Inferior parietal cortex (tissue), 1 donor: ENCODE measurements at regions not wholly inside any gene's neighbourhood (a gene's known extent, or its start where the extent isn't known, plus 50 kb on each side); places are given as distances from the start of the nearest gene placed in this dataset.

Experiments used
- DNase-seq: peaks from one replicate; pipeline ENCODE4 v3.0.0-alpha.2; 2016; ENCODE audit errors: extremely low spot score

DNA sequence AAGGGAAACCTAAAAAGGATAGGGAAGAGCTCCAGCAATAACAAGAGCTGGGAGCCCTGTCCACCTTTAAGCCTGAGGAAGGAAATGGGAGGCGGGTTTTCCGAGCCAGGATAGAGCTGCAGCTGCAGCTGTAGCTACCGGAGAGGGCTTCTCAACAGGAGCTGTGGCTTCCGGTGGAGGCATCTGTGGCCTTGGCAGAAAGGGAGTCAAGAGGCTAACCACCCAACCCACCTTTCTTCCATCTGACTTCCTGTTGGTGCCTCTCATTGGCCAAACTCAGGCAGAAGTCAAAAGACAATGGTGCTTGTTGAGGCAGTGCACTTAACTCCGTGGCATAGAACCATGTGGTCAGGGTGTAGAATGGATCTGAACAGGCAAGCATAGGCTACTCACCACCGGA, 313.1 kb upstream of the DAB1 start:
- DNase-seq: no peak

DNA sequence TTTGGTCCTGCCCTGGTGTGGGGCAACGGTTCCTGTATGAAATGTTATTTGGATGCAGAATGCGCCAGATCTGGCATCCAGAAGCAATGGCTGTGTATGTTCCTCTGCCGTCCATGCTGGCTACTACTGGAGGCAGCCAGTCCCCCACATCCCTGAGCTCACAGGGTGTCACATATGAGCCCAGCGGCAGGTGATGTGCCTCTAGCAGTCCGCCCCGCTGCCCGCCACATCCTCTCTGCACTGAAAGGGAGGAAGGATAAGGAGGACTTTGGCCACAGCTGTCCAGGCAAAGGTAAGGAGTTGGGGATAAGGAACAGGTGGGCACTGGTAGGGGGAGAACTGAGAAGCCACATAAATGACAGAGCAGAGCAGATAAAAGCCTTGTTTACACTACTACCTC, 305.3 kb upstream of the DAB1 start:
- DNase-seq: no peak

DNA sequence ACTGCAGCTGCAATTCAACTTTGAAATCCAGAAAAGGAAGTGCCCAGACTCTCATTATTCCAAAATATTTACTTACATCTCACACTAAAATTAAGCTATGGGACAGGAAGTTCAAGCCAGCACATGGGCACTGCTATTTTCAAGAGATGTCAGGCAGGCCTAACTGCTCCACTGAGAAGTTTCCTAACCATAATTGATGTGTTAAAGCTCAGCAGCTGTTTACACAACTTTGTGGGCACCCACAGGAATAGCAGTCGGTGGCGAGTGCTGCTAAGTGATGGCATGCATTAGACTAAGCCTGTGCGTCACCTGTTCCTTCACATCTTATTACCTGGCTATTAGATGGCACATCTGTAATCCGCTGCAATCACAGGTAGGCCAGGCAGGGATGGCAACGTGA, 303.3 kb upstream of the DAB1 start:
- DNase-seq: no peak

DNA sequence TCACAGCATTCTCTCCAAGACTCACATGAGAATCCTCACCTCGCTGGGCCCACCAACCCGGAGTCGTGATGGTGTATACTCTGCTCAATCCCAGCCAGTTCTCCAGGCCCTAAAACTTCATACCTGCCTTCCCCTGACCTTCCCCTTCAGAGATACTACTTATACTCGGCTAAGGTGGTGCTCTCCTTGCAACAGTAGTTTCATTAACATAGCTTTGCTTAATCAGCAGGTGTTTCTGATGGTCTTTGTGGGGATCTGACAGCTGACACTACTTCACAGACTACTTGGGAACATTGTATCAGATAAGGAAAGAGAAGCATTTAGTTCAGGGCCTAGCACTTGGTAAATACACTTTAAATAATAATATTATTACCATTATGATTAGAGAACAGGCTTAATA, 301.5 kb upstream of the DAB1 start:
- DNase-seq: no peak

DNA sequence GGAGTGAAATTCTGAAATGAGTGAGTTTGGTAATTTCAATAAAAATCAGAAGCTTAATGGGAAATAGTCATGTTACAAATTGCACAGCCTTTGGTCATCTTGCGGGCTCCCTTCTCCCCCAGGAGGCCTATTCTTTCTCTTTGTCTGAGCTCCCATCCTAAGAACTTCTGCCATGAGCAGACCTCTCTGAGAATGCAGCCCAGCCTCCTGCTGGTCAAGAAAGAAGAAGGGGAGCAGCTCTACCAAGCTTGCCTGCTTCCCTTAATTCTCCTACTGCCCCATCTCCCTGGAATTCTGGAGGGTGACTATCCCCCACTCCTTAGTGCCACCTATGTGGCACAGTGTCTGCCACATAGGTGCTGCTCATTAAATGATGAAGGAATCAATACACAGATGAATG, 300.7 kb upstream of the DAB1 start:
- no peak for DNase-seq

DNA sequence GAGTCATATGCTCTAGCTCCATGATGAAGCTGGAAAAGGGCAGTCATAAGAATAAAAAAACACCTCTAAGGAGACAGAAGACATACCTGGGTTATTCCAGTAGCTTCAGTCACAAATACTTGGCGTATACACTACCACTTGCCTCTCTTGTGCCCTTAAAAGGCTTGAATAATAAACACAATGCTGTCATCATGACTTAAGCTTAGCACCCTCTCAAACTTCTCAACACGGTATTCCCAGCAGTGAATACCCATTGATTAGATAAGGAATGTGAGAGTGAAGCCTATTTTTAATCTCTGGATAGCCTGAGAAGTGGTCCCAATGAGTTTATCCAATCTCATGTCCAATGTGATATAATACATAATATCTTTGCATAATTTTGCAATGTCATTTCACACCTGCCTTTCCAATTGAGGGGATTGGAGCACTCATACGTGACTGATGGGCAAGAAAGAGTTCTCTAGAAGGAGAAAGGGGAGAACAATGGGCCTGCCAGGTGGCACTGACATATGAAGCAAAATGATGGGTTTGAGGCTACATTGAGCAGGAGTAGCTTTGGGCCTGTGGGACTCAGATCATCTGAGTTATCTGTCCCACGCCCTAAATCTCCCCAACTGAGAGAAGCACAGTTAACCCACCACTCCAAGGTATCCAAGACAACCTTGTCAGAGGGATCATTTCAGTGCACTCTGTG, 298.6 kb upstream of the DAB1 start:
- no peak for DNase-seq

DNA sequence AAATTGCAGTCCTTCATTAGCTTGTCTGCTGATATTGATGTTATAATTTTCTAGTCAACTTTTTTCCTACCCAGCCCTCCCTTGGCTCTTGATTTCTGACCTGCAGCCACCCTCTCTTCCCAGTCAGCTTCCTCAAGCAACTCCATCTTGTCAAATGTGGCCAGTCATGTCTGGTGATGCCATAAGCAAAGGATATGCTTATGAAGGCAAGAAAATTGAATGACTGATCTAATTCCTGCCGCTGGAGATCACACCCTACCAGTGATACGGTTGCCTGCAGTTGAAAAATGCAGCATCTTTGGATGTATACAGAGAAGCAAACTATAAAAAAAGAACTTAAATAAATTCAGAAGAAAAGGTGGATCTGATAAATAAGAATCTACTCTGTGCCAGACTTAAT, 297.1 kb upstream of the DAB1 start:
- DNase-seq: no peak

DNA sequence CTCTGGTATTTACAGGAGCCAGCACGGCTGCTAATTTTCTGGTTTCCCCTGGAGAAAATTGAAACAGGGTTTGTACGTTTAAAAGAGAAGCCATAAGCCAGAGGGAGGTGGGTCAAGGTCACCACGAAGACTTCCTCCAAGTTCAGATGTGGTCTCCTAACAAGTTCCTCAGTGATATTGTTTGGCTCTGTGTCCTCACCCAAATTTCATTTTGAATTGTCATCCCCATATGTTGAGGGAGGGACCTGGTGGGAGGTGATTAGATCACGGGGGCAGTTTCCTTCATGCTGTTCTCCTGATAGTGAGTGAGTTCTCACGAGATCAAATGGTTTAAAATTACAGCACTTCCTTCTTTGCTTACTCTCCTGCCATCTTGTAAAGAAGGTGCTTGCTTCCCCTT, 295.4 kb upstream of the DAB1 start:
- DNase-seq: no peak

DNA sequence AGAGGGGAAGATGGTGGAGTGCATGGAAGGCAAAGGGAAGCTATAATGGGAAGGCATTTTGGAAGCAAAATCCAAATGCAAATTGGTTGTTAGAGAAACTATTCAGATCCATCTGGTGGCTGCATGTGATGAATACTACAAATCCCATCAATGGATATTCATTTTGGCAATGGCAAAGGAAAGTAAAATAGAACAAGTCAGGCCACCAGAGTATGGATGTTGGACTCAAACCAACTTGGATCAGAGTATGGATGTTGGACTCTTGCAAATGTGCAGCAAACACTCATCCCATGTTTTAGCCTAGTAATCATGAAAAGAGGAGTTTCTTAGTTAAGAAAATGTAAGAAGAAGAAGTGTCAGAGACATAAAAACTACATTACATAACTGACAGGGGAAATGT, 289.6 kb upstream of the DAB1 start:
- DNase-seq: no peak

DNA sequence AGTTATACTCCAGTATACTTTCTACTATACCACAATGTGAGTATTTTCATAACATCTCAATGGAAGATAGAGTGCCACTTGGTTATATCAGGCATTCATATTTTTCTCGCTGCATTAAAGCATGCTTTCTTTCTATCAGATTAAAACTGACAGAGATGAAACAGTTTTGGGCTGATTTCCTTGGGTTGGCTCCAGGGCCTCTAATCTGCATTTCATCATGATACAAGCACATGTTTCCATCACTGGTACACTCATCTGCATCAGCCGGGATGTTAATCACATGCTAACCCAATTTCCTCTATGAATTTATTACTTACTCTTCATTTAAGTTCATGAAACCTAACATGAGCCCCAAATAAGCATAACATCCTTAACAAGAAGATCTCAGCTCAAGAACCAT, 289.0 kb upstream of the DAB1 start:
- no peak for DNase-seq

DNA sequence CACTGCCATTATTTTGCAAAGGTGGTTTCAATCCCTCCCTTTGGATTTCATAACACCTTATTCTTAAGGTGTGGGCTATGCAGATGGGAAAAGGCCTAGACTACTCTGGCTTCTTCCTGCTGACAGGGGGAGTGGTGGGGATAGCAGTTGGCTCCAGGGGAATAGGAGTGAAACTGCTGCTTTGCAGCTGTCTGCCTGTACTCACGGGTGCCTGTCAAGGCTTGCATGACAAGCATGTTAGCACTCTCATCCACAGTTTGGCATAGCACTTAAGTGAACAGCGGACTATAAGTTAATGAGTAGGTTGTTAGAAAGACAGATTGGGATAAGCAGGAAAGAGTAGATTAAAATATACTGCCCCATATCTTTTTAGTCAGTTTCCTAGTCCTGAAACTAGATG, 287.5 kb upstream of the DAB1 start:
- no peak for DNase-seq

DNA sequence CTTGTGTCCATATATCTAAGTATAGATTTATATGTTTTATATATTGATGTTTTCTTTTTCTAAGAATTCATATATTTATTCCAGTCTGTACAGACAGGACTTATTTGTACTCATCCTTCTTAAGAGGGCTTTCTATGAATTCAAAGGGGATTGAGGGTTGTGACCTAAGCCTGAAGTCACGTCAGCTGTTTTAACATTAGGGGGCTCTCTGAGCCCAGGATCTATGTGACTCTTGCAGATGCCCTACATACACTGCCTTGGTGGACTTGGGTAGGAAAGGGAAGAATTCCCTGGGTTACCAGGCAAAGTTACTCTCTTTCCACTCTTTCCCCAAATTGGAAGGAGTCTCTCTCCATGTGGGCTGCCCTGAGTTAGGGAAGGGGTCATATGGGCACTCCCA, 283.8 kb upstream of the DAB1 start:
- DNase-seq: no peak

DNA sequence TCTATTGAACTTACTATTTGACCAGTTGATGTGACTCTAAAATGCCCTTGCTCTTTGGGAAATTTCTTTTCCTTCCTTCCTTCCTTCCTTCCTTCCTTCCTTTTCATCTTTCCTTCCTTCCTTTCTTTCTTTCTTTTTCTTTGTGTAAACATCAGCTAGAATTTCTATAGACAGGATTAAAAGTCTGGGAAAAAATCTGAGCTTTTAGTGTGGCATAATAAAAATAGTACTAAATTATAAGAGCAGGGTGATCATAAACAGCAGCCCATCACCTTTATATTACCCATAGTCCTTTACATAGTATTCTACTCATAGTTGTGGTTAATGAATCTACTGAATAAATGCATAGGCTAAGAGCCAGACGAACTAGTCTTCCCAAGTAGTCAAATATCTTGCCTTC, 281.0 kb upstream of the DAB1 start:
- no peak for DNase-seq

DNA sequence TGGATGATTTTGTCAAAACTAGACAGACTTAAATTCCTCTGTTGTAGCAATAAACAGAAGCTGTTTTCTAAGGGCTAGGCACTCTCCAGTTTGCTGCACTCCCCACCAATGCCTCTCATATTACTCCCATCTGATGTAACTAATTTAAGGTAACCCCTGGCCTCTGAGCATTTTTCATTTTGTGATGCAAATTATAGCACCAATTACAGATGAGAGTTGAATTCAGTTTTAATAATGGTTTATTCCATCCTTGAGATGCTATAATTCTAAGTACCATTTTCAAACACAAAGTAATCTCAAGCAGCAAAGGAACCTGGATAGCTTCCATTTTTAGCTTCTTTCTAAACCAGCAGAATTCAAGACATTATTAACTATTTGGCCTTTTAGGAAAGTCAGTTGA, 280.4 kb upstream of the DAB1 start:
- no peak for DNase-seq

DNA sequence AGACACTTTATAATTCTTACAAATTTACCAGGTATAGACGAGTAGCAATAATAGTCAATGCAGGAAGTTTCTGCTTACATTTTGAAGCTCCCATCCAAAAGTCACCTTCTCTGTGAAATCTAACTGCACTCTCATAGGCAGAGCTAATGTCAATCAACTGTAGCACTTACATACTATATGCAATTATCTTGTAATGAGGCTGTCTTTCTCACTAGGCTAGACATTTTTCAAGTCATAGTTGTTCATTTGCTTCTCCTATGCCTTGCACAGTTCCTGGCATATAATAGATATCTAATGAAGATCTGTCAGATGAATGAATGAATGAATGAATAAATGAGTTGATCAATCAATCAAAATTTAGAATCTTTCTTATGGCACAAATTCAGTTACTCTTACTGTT, 273.0 kb upstream of the DAB1 start:
- DNase-seq: no peak

DNA sequence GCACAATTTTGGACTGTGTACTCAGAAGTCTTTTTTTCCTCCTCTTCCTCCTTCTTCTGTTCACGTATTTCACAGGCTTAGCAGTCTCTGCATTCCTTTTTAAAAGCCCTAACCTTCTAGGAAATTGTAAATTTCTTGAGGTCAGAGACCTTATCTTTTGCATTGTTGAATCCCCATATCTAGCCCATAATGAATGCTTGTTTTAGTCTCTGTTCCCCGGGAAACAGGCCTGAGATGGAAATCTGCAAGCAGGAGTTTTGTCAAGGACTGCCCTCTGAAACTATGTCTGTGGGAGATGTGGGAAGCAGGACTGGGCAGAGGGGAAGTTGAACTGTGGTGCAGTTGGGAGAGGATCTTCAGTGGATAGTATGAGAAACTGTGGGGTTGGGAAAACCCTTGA, 272.2 kb upstream of the DAB1 start:
- no peak for DNase-seq

DNA sequence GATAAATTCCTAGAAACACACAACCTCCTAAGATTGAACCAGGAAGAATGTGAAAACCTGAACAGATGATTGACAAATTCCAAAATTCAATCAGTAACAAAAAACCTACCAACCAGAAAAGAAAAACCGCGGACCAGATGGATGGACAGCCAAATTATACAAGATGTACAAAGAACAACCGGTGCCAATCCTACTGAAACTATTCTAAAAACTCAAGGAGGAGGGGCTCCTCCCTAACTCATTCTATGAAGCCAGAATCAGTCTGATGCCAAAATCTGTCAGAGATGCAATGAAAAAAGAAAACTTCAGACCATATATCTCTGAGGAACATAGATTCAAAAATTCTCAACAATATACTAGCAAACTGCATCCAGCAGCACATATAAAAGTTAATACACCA, 262.4 kb upstream of the DAB1 start:
- DNase-seq: no peak

DNA sequence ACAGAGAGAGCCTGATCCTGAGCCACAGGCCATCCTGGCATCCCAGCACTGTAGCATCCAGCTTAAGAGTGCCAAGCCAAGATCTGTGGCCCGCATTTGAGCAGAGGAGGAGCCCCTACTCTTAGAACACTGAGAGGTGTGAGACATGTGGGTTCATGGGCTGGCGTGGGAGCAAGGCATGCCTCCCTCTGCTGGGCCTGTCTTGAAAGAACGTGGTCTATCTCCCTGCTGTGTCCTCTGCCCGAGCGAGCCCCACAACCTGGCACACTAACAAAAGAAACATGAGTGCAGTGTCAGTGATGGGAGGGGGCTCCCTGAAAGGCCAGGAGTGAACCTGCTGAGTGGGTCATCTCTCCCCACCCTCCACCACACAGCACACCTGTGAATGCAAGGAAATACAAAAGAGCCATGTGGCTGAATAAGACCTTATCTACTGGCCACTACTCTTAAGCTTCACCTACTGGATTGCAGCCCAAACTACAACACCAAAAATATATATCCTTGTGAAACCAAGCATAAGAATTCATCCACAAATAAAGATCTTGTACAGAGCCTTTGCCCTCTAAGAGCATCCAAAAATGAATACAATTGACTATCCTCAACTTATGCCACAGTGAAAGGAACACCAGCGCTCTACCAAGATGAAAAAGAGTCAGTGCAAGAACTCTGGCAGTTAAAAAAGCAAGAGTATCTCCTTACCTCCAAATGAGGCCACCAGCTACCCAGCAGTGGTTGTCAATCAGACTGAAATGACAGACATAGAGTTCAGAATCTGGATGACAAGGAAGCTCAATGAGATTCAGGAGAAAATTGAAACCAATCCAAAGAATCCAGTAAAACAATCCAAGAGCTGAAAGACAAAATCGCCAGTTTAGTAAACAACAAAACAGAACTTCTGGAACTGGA, 259.4 kb upstream of the DAB1 start:
- no peak for DNase-seq

DNA sequence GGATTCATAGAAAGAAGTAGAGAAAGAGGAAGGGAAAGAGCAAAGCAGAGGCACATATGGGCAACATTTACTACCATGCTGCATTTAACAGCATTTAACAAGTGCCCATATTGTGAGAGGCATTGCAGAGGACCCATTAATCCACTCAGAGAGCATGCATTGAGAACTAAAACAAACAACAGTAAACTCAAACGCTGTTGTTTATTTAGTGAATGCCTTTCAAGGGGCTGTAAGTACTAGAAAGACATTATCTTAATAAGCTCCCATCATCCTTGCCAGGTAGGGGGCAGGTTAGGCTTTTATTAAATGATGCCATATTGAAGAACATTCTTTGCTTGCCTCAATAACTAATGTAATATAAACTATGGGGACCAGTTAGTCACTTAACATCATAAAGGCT, 254.3 kb upstream of the DAB1 start:
- DNase-seq: no peak

DNA sequence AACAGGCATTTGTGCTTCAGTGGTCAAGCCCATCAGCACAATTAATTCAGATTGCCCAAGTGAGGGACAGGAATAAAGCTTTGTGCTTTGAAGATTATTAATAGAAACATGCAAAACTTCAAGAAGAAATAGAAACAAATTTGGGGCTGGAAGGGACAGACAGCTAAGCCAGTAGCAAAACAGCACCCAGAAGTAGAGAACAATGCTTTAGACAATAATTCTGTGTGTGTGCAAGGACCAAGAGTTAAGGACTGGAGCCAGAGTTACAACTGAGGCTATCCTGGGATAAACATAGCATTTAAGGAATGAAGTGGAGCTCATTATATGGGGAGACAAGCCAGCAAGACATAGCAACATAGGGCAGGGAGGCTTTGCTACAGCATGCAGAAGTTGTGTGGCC, 251.9 kb upstream of the DAB1 start:
- DNase-seq: no peak

DNA sequence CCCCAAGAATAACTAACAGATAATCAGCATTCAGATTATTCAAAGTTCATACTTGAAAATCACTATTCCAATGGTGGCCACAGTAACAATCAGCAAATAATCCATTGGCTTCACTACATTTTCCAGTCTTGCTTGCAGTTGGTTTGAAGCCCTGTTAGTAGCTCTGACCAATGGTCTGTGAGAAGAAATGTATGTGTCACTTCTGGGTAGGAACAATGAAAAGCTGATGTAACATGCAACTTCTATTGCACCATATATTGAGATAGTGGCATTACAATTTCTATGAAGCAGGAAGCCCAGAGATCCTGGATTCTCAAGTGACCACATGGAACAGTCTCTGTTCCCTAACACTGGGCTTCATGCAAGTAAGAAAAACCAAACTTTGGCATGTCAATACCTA, 250.9 kb upstream of the DAB1 start:
- no peak for DNase-seq

DNA sequence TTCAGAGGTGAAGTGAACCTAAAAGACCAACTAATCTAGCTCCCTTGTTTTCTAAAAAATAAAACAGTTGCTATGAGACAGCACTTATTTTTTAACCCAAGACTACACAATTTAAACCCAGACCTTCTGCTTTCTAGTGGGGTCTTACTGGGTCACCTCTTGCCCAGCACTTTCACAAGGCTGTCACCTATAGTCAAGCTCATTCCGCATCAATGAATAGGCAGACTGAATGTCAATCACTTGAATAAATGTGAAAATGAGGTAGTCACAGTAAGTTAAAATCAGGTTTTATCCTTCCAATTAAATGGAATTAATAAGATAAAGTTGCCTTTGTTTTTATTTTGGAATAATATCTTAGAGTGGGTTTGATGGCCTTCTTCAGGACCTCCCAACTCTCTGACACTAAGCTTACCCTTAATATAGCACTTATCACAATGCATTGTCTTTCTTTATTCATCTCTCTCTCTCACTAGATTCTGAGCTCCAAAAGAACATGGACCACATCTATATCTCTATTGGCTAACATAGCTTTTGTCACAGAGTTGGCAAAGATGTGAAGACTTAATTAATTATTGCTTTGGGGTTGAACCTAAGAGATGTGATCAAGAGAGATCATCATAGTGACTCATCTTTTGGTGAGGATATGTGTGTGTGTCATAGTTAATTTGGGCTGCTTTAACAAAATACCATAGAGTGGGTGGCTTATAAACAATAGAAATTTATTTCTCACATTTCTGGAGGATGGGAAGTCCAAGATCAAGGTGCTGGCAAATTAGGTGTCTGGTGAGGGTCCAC, 248.7 kb upstream of the DAB1 start:
- no peak for DNase-seq

DNA sequence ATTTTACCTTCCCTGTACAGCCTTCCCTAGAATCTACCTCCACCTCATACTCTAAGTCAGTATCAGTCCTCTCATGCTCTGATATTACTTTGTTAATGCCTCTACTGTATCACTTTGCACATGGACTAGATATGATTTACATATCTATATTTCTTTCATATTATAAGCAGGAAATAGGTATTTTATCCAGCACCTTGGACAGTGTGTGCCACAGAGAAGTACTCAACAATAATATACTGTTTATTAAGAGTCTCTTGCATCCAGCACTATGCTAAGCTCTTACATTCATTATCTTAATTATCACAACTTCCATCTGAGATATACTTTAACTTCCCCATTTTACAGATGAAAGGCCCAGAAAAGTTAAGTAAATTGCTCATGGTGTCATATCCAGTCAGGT, 247.9 kb upstream of the DAB1 start:
- no peak for DNase-seq
